A673 (cell line): ENCODE measurements at regions not wholly inside any gene's neighbourhood (a gene's known extent, or its start where the extent isn't known, plus 50 kb on each side); places are given as distances from the start of the nearest gene placed in this dataset.

Source experiments
- CTCF ChIP-seq: fragments of 300-800, 200-600 bp; sonication (generic); conservative IDR thresholded peaks from 2 replicates; pipeline ENCODE4 v1.5.1; 2017; ENCODE audit warnings: low read depth, mild to moderate bottlenecking, antibody characterized with exemption, low read length, moderate library complexity, mixed read lengths
- EZH2 ChIP-seq: fragments of 200-600 bp; sonication (generic); IDR thresholded peaks from 2 replicates; pipeline ENCODE4 v1.6.1; 2017; ENCODE audit warnings: borderline replicate concordance, low read depth, mild to moderate bottlenecking, mixed read lengths, antibody characterized with exemption, low read length; ENCODE audit not compliant: poor library complexity, severe bottlenecking

GRCh38 chr2:5021136-5021535 is 671.0 kb upstream of the SOX11 start:
- TF ChIP-seq CTCF (no peak), EZH2 (no peak)
